WTC11 (cell line): ENCODE measurements at regions not wholly inside any gene's neighbourhood (a gene's known extent, or its start where the extent isn't known, plus 50 kb on each side); places are given as distances from the start of the nearest gene placed in this dataset.

Source experiments
- JUN ChIP-seq: sonication (generic); formaldehyde crosslinking; IDR thresholded peaks from 2 replicates; pipeline ENCODE4 v1.8.0; 2023; ENCODE audit warnings: mild to moderate bottlenecking, missing genetic modification reagents
- NR3C1 ChIP-seq: sonication (generic); formaldehyde crosslinking; conservative IDR thresholded peaks from 2 replicates; pipeline ENCODE4 v1.8.1; 2023; ENCODE audit warnings: low read depth, mild to moderate bottlenecking, missing genetic modification reagents
- TF ChIP-seq, protein P1 (sequence below): fragments of 200-600 bp; IDR thresholded peaks from 2 replicates; pipeline ENCODE4 v1.8.0; 2022; ENCODE audit warnings: antibody characterized with exemption
- TF ChIP-seq, protein P2 (sequence below): sonication (generic); formaldehyde crosslinking; IDR thresholded peaks from 2 replicates; pipeline ENCODE4 v1.8.1; 2022; ENCODE audit warnings: low read depth, mild to moderate bottlenecking, moderate library complexity, missing genetic modification reagents, borderline replicate concordance

DNA sequence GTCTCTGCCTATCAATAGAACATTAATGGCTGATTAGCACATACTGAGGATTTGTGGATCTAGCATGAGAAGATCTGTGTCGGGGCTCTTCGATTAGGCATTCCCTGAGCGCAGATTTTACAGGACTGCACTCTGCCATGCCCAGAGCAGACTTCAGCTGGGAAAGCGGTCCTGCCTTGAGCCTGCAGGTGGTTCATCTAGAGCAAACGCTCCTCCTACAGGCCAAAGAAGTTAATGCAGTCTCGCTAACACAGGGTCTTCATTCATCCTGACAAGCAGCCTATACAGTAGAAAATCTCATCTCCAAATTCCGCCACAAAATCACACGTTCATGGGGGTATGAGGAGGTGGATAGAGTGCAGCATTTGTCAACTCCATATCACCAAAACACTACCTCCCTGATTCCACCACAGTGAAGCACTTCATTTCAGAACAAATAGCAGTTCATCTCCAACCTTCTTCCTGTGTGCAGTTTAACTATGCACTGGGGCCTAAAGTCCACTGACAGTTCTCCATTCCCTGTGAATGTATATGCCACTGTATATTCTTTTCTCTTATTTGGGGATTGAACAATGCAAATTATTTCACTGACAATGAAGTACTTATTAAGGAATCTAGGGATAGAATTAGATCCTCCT is 405.8 kb downstream of the IGSF11 start:
- TF ChIP-seq, protein P1, sequence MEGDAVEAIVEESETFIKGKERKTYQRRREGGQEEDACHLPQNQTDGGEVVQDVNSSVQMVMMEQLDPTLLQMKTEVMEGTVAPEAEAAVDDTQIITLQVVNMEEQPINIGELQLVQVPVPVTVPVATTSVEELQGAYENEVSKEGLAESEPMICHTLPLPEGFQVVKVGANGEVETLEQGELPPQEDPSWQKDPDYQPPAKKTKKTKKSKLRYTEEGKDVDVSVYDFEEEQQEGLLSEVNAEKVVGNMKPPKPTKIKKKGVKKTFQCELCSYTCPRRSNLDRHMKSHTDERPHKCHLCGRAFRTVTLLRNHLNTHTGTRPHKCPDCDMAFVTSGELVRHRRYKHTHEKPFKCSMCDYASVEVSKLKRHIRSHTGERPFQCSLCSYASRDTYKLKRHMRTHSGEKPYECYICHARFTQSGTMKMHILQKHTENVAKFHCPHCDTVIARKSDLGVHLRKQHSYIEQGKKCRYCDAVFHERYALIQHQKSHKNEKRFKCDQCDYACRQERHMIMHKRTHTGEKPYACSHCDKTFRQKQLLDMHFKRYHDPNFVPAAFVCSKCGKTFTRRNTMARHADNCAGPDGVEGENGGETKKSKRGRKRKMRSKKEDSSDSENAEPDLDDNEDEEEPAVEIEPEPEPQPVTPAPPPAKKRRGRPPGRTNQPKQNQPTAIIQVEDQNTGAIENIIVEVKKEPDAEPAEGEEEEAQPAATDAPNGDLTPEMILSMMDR, result peak; percentile 69
- TF ChIP-seq NR3C1 (CRISPR knock-in tag) (no peak), JUN (CRISPR knock-in tag) (no peak)
- TF ChIP-seq, protein P2, sequence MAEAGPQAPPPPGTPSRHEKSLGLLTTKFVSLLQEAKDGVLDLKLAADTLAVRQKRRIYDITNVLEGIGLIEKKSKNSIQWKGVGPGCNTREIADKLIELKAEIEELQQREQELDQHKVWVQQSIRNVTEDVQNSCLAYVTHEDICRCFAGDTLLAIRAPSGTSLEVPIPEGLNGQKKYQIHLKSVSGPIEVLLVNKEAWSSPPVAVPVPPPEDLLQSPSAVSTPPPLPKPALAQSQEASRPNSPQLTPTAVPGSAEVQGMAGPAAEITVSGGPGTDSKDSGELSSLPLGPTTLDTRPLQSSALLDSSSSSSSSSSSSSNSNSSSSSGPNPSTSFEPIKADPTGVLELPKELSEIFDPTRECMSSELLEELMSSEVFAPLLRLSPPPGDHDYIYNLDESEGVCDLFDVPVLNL (CRISPR knock-in tag), result no peak
